Caco-2 (cell line): ENCODE measurements at regions not wholly inside any gene's neighbourhood (a gene's known extent, or its start where the extent isn't known, plus 50 kb on each side); places are given as distances from the start of the nearest gene placed in this dataset.

Experiments used
- BruUV-seq: library from RNA; stranded (reverse); fragments of 400-500 nt; replicated peaks from 2 replicates; lab custom pipeline; 2021; lab: Mats Ljungman, UMichigan
- CTCF ChIA-PET: fragments of 300-600 bp; sonication (Branson Sonifier 250); formaldehyde crosslinking; loops from one replicate; lab custom pipeline; 2022; ENCODE audit warnings: antibody characterized with exemption; lab: Charles Lee
- POLR2A ChIA-PET: fragments of 300-600 bp; sonication (Branson Sonifier 250); formaldehyde crosslinking; loops from one replicate; lab custom pipeline; 2022; ENCODE audit warnings: antibody characterized with exemption; lab: Charles Lee
- DNase-seq, 2 experiments: peaks; one replicate each; pipeline versions ENCODE4 v3.0.0 to v3.0.0-alpha.2; 2020 to 2022
- H3K27me3 ChIP-seq: replicated peaks from 2 replicates; pipeline ENCODE4 v1.6.0; 2011; ENCODE audit warnings: low read length; ENCODE audit not compliant: control insufficient read depth, insufficient read depth
- H3K36me3 ChIP-seq: 2 replicates; pipeline ENCODE4 v1.5.1; 2011; ENCODE audit warnings: low read length; ENCODE audit not compliant: control insufficient read depth, insufficient read depth
- H3K4me1 ChIP-seq: fragments of 250-450 bp; sonication (Bioruptor Pico); 2 replicates; pipeline ENCODE4 v1.5.1; 2020; ENCODE audit warnings: mild to moderate bottlenecking
- H3K4me3 ChIP-seq: 2 replicates; pipeline ENCODE4 v1.5.1; 2011; ENCODE audit warnings: low read depth, mild to moderate bottlenecking, control low read depth, low read length
- H3K9me3 ChIP-seq: fragments of 250-450 bp; sonication (Bioruptor Pico); 2 replicates; pipeline ENCODE4 v1.5.1; 2020; ENCODE audit warnings: mild to moderate bottlenecking, moderate library complexity
- H3K27ac Mint-ChIP-seq: one replicate; pipeline ENCODE4 v1.8.0; 2022; ENCODE audit warnings: mixed read lengths; ENCODE audit not compliant: unreplicated experiment
- H3K27me3 Mint-ChIP-seq: one replicate; pipeline ENCODE4 v1.8.0; 2022; ENCODE audit warnings: mixed read lengths; ENCODE audit not compliant: insufficient read depth, unreplicated experiment
- H3K36me3 Mint-ChIP-seq: one replicate; pipeline ENCODE4 v1.8.0; 2022; ENCODE audit warnings: mild to moderate bottlenecking, mixed read lengths; ENCODE audit not compliant: insufficient read depth, unreplicated experiment
- H3K4me1 Mint-ChIP-seq: one replicate; pipeline ENCODE4 v1.8.0; 2022; ENCODE audit warnings: low read depth, mixed read lengths; ENCODE audit not compliant: unreplicated experiment
- H3K4me3 Mint-ChIP-seq: one replicate; pipeline ENCODE4 v1.8.0; 2022; ENCODE audit warnings: mild to moderate bottlenecking, moderate library complexity, mixed read lengths; ENCODE audit not compliant: unreplicated experiment
- H3K9me3 Mint-ChIP-seq: one replicate; pipeline ENCODE4 v1.8.0; 2022; ENCODE audit warnings: mixed read lengths; ENCODE audit not compliant: unreplicated experiment
- intact Hi-C: fragments of 100-400 bp; cut with micrococcal nuclease; formaldehyde crosslinking; loops from one replicate; pipeline ENCODE4 v1.10.0; 2022; ENCODE audit not compliant: unreplicated experiment
- TF ChIP-seq, protein P1 (sequence below), 2 experiments: fragments of 200-600 bp in 1 of 2; IDR thresholded peaks; 1 replicate in 1 of 2; 2 replicates in 1 of 2; pipeline versions ENCODE4 v1.5.1 to v1.8.0; 2011 to 2022; ENCODE audit warnings: antibody characterized with exemption in 1 of 2, control low read depth in 1 of 2, inconsistent platforms in 1 of 2, low read depth in 1 of 2, low read length in 1 of 2, mild to moderate bottlenecking in 1 of 2, moderate library complexity in 1 of 2; ENCODE audit not compliant: insufficient read depth in 1 of 2, severe bottlenecking in 1 of 2, unreplicated experiment in 1 of 2

DNA sequence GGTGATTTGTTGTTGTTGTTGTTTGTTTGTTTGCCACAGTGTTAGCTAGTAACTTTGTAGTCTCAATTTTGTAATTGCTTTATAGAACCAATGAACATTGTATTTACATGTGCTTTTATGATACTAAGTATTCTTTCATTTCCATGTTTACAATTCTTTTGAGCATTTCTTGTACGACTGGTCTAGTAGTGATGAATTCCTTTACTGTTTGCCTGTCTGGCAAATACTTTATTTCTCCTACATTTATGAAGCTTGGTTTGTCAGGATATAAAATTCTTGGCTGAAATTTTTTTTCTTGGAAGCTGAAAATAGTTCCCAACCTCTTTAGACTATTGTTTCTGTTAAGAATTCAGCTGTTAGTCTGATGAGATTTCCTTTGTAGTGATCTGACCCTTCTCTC, 55.6 kb upstream of the SNCAIP start:
- H3K9me3 Mint-ChIP-seq, result peaks cover 33% of the 10 kb centered on the region
- CTCF ChIA-PET, result no interaction called here

DNA sequence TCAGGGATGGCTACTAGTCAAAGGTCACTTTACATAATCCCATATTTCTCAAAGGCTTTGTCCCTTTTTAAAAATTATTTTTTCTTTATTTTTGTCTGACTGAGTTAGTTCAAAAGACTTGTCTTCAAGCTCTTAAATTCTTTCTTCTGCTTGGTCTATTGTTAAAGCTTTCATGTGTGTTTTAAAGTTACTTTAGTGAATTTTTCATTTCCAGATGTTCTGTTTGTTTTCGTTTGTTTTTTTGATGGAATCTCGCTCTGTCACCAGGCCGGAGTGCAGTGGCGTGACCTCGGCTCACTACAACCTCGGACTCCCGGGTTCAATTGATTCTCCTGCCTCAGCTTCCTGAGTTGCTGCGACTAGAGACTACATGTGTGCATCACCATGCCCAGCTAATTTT, 55.0 kb upstream of the SNCAIP start:
- Histone ChIP-seq H3K36me3 (no peaks in the 10 kb centered on the region), H3K27me3 (no peaks in the 10 kb centered on the region), H3K9me3 (peaks cover 17% of the 10 kb centered on the region; the same call in 1 of the 2 replicates), H3K4me3 (no peak overlapping the region), H3K4me1 (no peaks in the 10 kb centered on the region)
- Mint-ChIP-seq H3K4me1 (no peaks in the 10 kb centered on the region), H3K27ac (no peak overlapping the region), H3K4me3 (no peak overlapping the region), H3K36me3 (no peaks in the 10 kb centered on the region), H3K9me3 (peaks cover 28% of the 10 kb centered on the region), H3K27me3 (no peaks in the 10 kb centered on the region)
- ChIA-PET CTCF (no interaction called here), POLR2A (no interaction called here)
- BruUV-seq, result no TSS peak
- intact Hi-C loops, result no loop called here
- no peak for DNase-seq
- TF ChIP-seq, protein P1, sequence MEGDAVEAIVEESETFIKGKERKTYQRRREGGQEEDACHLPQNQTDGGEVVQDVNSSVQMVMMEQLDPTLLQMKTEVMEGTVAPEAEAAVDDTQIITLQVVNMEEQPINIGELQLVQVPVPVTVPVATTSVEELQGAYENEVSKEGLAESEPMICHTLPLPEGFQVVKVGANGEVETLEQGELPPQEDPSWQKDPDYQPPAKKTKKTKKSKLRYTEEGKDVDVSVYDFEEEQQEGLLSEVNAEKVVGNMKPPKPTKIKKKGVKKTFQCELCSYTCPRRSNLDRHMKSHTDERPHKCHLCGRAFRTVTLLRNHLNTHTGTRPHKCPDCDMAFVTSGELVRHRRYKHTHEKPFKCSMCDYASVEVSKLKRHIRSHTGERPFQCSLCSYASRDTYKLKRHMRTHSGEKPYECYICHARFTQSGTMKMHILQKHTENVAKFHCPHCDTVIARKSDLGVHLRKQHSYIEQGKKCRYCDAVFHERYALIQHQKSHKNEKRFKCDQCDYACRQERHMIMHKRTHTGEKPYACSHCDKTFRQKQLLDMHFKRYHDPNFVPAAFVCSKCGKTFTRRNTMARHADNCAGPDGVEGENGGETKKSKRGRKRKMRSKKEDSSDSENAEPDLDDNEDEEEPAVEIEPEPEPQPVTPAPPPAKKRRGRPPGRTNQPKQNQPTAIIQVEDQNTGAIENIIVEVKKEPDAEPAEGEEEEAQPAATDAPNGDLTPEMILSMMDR (IDR thresholded peaks at IDR 0.05; ENCODE audit: insufficient read depth in 1 of 2, low read depth in 1 of 2, low read length in 1 of 2, severe bottlenecking in 1 of 2, unreplicated experiment in 1 of 2), result no peak

More for the DNA sequence above, 55.6 kb upstream of the SNCAIP start:
- Histone ChIP-seq H3K9me3 (peaks cover 17% of the 10 kb centered on the region; the same call in 1 of the 2 replicates), H3K36me3 (no peaks in the 10 kb centered on the region), H3K27me3 (no peaks in the 10 kb centered on the region), H3K4me1 (no peaks in the 10 kb centered on the region), H3K4me3 (no peak overlapping the region)
- no TSS peak for BruUV-seq
- Mint-ChIP-seq H3K27me3 (no peaks in the 10 kb centered on the region), H3K27ac (no peak overlapping the region), H3K4me1 (no peaks in the 10 kb centered on the region), H3K36me3 (no peaks in the 10 kb centered on the region), H3K4me3 (no peak overlapping the region)
- intact Hi-C loops, result no loop called here
- POLR2A ChIA-PET, result no interaction called here
- TF ChIP-seq, protein P1 (IDR thresholded peaks at IDR 0.05; ENCODE audit: insufficient read depth in 1 of 2, low read depth in 1 of 2, low read length in 1 of 2, severe bottlenecking in 1 of 2, unreplicated experiment in 1 of 2), result no peak
- no peak for DNase-seq

DNA sequence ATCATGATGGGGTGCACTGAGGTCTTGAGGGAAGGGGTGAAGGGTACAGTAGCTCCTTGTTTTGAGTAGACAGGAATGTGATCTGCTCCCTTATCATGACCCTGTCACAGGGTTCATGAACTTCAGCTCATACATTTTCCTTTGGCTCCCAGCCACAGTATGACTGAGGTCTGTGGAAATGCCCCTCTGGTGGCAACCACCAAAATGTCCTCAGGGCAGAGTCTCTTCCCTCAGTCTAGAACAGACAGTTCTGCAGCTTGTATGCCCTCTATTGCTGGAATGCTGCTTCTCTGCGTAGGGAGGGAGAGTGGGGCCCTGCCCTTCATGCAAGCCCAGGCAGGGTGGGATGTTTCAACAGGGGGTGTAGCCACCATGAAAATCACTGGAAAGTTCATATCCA, 53.8 kb upstream of the SNCAIP start:
- Mint-ChIP-seq H3K27me3 (no peaks in the 10 kb centered on the region), H3K4me3 (no peak overlapping the region), H3K9me3 (peaks cover 38% of the 10 kb centered on the region), H3K27ac (no peak overlapping the region), H3K4me1 (peaks cover 7% of the 10 kb centered on the region), H3K36me3 (no peaks in the 10 kb centered on the region)
- no TSS peak for BruUV-seq
- ChIA-PET POLR2A (no interaction called here), CTCF (no interaction called here)
- TF ChIP-seq, protein P1 (IDR thresholded peaks at IDR 0.05; ENCODE audit: insufficient read depth in 1 of 2, low read depth in 1 of 2, low read length in 1 of 2, severe bottlenecking in 1 of 2, unreplicated experiment in 1 of 2), result no peak
- no peak for DNase-seq
- Histone ChIP-seq H3K4me3 (no peak overlapping the region), H3K4me1 (no peaks in the 10 kb centered on the region), H3K9me3 (peaks cover 17% of the 10 kb centered on the region; the same call in 1 of the 2 replicates), H3K36me3 (no peaks in the 10 kb centered on the region), H3K27me3 (no peaks in the 10 kb centered on the region)
- intact Hi-C loops, result no loop called here
